Upper lobe of left lung (tissue), 6 donors: ENCODE measurements at regions not wholly inside any gene's neighbourhood (a gene's known extent, or its start where the extent isn't known, plus 50 kb on each side); places are given as distances from the start of the nearest gene placed in this dataset.

Experiments
- ATAC-seq, 2 donors: fragments of 200-7000 bp; cut with Tn5 transposase; one replicate each; pipeline ENCODE4 v1.9.1; 2022; ENCODE audit warnings: mild to moderate bottlenecking in 2 of 2, moderate library complexity in 2 of 2; ENCODE audit not compliant: low FRiP score in 2 of 2
- DNase-seq, 2 donors: peaks; one replicate each; pipeline ENCODE4 v3.0.0-alpha.2; 2019 to 2020
- H3K27ac ChIP-seq, 4 donors: fragments of 200-600 bp; sonication (generic); one replicate each; pipeline ENCODE4 v1.5.1; 2016 to 2019
- H3K27me3 ChIP-seq, 4 donors: fragments of 200-600 bp; sonication (generic); one replicate each; pipeline ENCODE4 v1.5.1; 2017 to 2019
- H3K36me3 ChIP-seq, 4 donors: fragments of 200-600 bp; sonication (generic); one replicate each; pipeline ENCODE4 v1.5.1; 2016 to 2019
- H3K4me1 ChIP-seq, 4 donors: fragments of 200-600 bp; sonication (generic); one replicate each; pipeline ENCODE4 v1.5.1; 2018 to 2019
- H3K4me3 ChIP-seq, 4 donors: fragments of 200-600 bp; sonication (generic); one replicate each; pipeline ENCODE4 v1.5.1; 2017 to 2019; ENCODE audit warnings: mild to moderate bottlenecking in 2 of 4, moderate library complexity in 1 of 4
- H3K9me3 ChIP-seq, 4 donors: fragments of 200-600 bp; sonication (generic); one replicate each; pipeline ENCODE4 v1.5.1; 2018 to 2019
- EP300 ChIP-seq, 4 donors: sonication (generic); formaldehyde crosslinking; IDR thresholded peaks; one replicate each; pipeline ENCODE4 v1.5.1; 2017; ENCODE audit warnings: antibody characterized with exemption in 4 of 4, control low read depth in 2 of 4
- POLR2A ChIP-seq, 4 donors: fragments of 450-650 bp; IDR thresholded peaks; one replicate each; pipeline ENCODE4 v1.5.1; 2016 to 2017; ENCODE audit warnings: antibody characterized with exemption in 4 of 4, mild to moderate bottlenecking in 2 of 4
- POLR2AphosphoS5 ChIP-seq, 2 donors: sonication (generic); formaldehyde crosslinking; IDR thresholded peaks; one replicate each; pipeline ENCODE4 v1.5.1; 2017; ENCODE audit warnings: antibody characterized with exemption in 2 of 2
- WGBS, 2 donors: methylation state at CpG; one replicate each; pipeline ENCODE4 v1.1.5; 2017 to 2018; 5-methylcytosine and 5-hydroxymethylcytosine counted together
- TF ChIP-seq, protein P1 (sequence below), 6 experiments: fragments of 450-650 bp in 4 of 6; fragments of 200-600 bp in 2 of 6; sonication (generic) in 2 of 6; IDR thresholded peaks; one replicate each; pipeline ENCODE4 v1.5.1; 2016 to 2019; ENCODE audit warnings: antibody characterized with exemption in 6 of 6
- donor health status: DM: no; HTN: no; CAD: no; lungs with moderate emphysema.
- donor health status: DM: no; HTN: yes; CAD: no; lungs with severe emphysema.

DNA sequence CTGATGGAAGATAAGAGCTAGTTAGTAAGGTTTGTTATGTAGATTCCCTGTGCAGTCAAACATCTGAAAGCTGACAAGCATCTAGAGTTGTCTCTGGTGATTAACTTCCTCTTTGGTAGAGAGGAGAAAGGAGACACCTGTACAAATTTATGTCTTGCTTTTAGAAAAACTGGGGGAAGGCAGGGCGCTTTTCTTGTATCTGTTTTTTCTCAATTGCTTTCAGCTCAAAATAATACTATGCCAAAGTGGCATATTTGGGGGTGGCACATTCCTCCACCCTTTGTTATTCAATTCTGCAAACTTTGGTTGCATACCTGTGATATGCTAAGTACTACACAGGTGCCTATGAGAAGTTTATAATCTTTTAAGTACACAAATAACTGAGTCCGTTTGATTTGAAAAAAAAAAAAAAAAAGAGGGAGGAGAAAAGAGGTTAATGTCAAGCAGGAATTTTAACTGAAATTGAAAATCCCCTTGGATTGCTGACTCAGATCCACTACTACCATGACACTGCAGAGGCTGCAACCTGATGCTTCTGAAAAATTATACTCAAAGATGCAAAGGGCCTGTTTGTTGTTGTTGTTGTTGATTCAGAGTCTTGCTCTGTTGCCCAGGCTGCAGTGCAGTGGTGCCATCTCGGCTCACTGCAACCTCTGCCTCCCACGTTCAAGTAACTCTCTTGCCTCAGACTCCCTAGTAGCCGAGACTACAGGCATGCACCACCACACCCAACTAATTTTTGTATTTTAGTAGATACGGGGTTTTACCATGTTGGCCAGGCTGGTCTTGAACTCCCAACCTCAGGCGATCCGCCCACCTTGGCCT lies 164.8 kb upstream of the NBEA start:
- no peak for ATAC-seq
- TF ChIP-seq EP300 (IDR thresholded peaks at IDR 0.05) (no peak), POLR2AphosphoS5 (IDR thresholded peaks at IDR 0.05) (no peak), POLR2A (IDR thresholded peaks at IDR 0.05) (no peak)
- TF ChIP-seq, protein P1, sequence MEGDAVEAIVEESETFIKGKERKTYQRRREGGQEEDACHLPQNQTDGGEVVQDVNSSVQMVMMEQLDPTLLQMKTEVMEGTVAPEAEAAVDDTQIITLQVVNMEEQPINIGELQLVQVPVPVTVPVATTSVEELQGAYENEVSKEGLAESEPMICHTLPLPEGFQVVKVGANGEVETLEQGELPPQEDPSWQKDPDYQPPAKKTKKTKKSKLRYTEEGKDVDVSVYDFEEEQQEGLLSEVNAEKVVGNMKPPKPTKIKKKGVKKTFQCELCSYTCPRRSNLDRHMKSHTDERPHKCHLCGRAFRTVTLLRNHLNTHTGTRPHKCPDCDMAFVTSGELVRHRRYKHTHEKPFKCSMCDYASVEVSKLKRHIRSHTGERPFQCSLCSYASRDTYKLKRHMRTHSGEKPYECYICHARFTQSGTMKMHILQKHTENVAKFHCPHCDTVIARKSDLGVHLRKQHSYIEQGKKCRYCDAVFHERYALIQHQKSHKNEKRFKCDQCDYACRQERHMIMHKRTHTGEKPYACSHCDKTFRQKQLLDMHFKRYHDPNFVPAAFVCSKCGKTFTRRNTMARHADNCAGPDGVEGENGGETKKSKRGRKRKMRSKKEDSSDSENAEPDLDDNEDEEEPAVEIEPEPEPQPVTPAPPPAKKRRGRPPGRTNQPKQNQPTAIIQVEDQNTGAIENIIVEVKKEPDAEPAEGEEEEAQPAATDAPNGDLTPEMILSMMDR (IDR thresholded peaks at IDR 0.05): no peak
- DNase-seq: no peak
- Histone ChIP-seq H3K27me3 (no peaks in the 10 kb centered on the region), H3K4me1 (no peaks in the 10 kb centered on the region), H3K9me3 (no peaks in the 10 kb centered on the region), H3K27ac (no peak overlapping the region), H3K36me3 (no peaks in the 10 kb centered on the region), H3K4me3 (no peak overlapping the region)
- WGBS, 2 donors: 73 to 78% methylated on average over 8 of the region's 8 CpGs

DNA sequence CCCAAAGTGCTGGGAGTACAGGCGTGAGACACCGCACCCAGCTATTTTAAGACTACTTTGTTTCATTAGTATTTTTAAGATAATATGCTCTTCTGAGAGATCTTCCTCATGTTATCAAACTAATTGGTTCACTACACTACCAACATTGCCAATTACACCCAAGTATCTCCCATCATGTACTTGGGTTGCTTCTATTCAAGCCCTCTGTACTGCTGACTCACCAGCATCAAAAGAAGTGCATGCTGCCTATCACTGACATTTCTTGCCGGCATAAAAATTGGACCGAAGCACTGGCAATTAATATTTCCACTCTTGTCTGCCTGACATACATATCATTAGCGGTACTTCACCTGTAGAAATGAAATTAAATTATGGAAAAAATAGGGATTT lies 164.2 kb upstream of the NBEA start:
- no peak overlapping the region for H3K4me3 ChIP-seq
- H3K9me3 ChIP-seq: peaks cover 0 to 5% (median 1%) of the 10 kb centered on the region in 4 donors
- TF ChIP-seq, protein P1 (IDR thresholded peaks at IDR 0.05): no peak
- TF ChIP-seq POLR2AphosphoS5 (IDR thresholded peaks at IDR 0.05): no peak
- TF ChIP-seq EP300 (IDR thresholded peaks at IDR 0.05): no peak
- no peak for TF ChIP-seq POLR2A (IDR thresholded peaks at IDR 0.05)
- WGBS, 2 donors: 95 to 96% methylated on average over 5 of the region's 5 CpGs
- H3K27ac ChIP-seq: no peak overlapping the region
- H3K36me3 ChIP-seq: no peaks in the 10 kb centered on the region
- H3K4me1 ChIP-seq: no peaks in the 10 kb centered on the region
- no peaks in the 10 kb centered on the region for H3K27me3 ChIP-seq
- ATAC-seq: no peak
- no peak for DNase-seq

DNA sequence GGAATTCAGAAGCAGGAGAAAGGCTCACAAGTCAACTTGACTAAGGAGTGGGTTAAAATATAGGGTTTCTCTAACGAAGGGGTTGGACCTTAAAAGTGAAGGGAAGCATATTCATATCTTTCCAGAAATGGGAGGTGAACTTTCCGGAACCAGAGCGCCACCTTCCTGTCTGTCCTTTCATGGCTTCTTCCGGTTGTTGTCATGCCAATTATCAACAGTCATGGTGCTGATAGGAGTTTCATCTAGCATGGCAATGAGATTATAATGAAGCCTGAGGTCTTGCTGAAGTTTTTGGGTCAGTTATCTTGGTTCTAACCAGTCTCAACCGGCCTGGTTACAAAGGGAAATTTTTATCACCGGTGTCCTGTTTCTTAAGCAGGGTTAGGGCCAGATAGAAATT lies 162.9 kb upstream of the NBEA start:
- H3K4me1 ChIP-seq: no peaks in the 10 kb centered on the region
- no peaks in the 10 kb centered on the region for H3K36me3 ChIP-seq
- 63 to 75% methylated on average over 6 of the region's 6 CpGs for WGBS, 2 donors
- DNase-seq (no peak), ATAC-seq (no peak)
- no peak overlapping the region for H3K27ac ChIP-seq
- H3K4me3 ChIP-seq: no peak overlapping the region
- H3K9me3 ChIP-seq: peaks cover 0 to 9% (median 4%) of the 10 kb centered on the region in 4 donors
- no peaks in the 10 kb centered on the region for H3K27me3 ChIP-seq
- TF ChIP-seq POLR2A (IDR thresholded peaks at IDR 0.05): no peak
- no peak for TF ChIP-seq EP300 (IDR thresholded peaks at IDR 0.05)
- TF ChIP-seq, protein P1 (IDR thresholded peaks at IDR 0.05): no peak
- TF ChIP-seq POLR2AphosphoS5 (IDR thresholded peaks at IDR 0.05): no peak

DNA sequence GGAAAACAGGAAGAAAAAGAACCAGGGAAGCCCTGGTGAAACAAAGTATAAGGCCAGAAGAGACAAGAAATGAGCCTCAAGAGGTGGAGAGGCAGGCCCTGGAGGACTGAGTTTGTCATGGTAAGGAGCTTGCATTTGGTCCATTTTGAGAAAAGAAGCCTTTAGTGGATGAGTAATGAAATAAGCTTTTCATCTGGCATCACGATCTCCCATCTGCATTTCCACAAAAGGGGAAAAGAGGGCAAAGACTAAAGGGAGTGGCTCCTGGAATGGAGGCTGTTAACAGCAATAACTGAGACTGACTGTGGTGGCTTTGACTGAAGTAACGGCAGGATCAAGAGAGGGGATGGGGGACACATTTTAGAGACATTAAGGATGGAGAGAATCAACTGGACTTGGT lies 148.8 kb upstream of the NBEA start:
- Histone ChIP-seq H3K4me1 (no peaks in the 10 kb centered on the region), H3K27ac (no peak overlapping the region), H3K27me3 (no peaks in the 10 kb centered on the region), H3K9me3 (peaks cover 0 to 20% (median 4%) of the 10 kb centered on the region in 4 donors), H3K36me3 (no peaks in the 10 kb centered on the region), H3K4me3 (no peak overlapping the region)
- ATAC-seq (no peak), DNase-seq (no peak)
- WGBS, 2 donors: 74 to 83% methylated on average over 2 of the region's 2 CpGs
- TF ChIP-seq, protein P1 (IDR thresholded peaks at IDR 0.05): no peak

DNA sequence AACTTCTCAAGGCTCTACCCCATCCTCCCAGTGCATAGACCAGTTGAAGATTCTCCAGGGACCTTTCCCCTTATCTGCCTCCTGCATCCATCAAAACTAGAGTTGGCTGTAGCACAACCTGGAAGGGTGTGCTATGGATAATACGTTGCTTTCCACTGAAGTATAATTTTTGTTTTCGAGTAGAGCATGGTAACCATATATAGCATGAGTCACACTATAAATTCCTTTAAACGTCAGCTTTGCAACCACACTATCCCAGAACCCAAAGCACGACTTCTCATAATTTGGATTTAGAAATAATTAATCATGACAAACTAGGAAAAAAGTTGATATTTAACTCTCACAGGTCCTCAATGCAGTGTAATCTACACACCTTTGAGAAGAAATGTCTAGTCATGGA lies 138.3 kb upstream of the NBEA start:
- ATAC-seq (no peak), DNase-seq (no peak)
- no peaks in the 10 kb centered on the region for H3K9me3 ChIP-seq
- no peak overlapping the region for H3K27ac ChIP-seq
- no peaks in the 10 kb centered on the region for H3K27me3 ChIP-seq
- no peak overlapping the region for H3K4me3 ChIP-seq
- no peak for TF ChIP-seq POLR2AphosphoS5 (IDR thresholded peaks at IDR 0.05)
- no peak for TF ChIP-seq EP300 (IDR thresholded peaks at IDR 0.05)
- no peak for TF ChIP-seq POLR2A (IDR thresholded peaks at IDR 0.05)
- TF ChIP-seq, protein P1 (IDR thresholded peaks at IDR 0.05): no peak
- no peaks in the 10 kb centered on the region for H3K36me3 ChIP-seq
- H3K4me1 ChIP-seq: no peaks in the 10 kb centered on the region
- WGBS, 2 donors: 85 to 88% methylated on average over 4 of the region's 4 CpGs
